G401.6 (cell line): ENCODE measurements at regions not wholly inside any gene's neighbourhood (a gene's known extent, or its start where the extent isn't known, plus 50 kb on each side); places are given as distances from the start of the nearest gene placed in this dataset.
"Not testable (repeated sequence)": the region's sequence is repeated elsewhere in the genome, so short reads cannot be mapped to it uniquely, and the experiment has no call there.

Source experiments
- FAIRE-seq: peaks from 2 replicates; lab custom pipeline; 2012; peaks lifted over from hg19 to GRCh38; lab: Jason Lieb, UNC

DNA sequence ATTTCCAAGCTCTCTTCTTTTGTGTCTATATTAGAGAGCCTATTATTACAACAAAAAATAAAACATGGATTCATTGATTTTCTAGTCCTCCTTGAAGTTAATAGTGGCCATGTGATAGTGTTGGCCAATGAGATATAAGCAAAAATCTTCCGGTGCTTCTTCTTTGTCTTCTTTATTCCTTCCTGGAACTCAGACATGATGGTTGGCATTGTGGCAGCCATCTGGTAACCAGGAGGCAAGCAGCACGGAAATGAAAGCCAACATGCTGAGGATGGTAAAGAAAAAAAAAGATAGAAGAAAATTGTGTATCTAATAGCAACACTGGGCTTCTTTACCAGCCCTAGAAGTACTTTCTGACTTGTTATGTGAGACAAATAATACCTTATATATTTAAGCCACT is 50.8 kb upstream of the SEL1L start:
- FAIRE-seq = no peak

DNA sequence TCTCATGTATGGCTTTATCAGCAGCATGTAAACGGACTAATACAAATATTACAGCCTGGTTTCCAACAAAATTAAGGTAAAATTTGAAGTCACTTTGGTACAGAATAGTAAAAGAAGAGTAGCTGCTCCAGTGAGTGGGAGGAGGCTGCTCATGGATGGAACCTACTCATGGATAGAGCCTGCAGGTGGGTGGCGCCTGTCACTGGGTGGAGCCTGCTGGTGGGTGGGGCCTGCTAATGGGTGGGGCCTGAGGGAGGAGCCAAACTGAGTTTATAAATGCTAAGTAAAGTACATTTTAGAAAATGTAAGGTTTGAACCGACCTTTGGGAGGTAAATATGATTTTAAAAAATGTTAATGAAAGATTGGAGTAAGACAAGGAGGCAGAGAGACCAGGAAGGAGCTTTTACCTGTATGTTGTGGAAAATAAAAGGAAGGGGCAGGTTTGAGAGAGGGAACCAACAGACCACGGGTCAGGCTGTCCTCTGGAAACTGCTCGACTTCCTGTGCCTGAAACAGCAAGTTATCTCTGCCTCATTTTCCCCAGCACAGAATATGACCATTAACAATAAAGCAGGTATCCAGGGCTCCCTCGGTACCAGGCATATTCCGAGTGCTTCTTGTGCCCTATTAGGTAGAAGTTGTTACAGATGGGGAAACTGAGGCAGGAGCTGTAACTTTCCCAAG is 55.9 kb upstream of the SEL1L start:
- FAIRE-seq = no peak

DNA sequence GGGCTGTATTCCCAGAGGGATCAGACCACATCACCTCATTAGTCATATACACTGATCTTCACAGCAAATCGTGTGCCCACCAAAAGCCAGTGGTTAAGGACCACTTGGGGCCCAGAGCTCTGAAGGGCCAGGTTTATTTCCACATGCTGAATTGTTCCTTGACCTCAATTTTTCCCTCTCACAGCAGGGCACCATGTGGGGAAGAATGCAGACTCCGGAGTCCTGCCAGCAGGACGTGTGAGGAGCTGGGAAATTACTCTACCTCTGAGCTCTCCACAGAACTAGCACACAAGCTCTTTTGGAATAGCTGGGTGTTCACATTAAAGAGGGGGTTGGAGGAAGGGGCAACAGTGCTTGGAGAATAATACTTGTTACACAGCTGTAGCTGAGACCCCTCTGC is 57.6 kb upstream of the SEL1L start:
- no peak for FAIRE-seq

GRCh38 chr14:81594012-81594411 is 60.4 kb upstream of the SEL1L start:
- no peak for FAIRE-seq

- no peak for FAIRE-seq
Measured at GRCh38 chr14:81605660-81606059, 72.0 kb upstream of the SEL1L start.

DNA sequence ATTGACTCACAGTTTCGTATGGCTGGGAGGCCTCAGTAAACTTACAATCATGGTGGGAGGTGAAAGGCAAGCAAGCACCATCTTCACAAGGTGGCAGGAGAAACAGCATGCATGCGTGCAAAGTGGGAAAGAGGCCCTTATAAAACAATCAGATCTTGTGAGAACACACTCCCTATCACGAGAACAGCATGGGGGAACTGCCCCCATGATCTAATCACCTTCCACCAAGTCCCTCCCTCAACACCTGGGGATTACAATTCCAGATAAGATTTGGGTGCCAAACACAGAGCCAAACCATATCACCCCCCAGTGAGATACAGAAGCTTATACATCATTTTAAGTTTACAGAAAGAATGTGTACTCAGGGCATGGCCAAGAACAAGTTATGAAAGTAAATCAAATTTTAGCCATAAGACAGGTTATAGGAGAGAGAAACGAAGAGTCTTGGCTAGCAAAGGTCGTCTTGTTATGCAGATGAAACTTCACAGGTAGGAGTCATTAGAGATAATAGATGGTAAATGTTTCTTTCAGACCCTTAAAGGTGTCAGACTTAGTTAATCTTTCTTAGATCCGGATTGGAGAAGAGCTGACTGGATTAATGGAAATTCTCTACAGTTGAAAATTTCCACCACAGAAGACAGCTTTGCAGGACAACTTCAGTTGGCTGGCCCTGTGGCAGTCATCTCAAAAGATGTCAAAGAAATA is 79.8 kb upstream of the SEL1L start:
- no peak for FAIRE-seq

- FAIRE-seq = not testable (repeated sequence)
Measured at GRCh38 chr14:81614302-81614701, 80.6 kb upstream of the SEL1L start.

DNA sequence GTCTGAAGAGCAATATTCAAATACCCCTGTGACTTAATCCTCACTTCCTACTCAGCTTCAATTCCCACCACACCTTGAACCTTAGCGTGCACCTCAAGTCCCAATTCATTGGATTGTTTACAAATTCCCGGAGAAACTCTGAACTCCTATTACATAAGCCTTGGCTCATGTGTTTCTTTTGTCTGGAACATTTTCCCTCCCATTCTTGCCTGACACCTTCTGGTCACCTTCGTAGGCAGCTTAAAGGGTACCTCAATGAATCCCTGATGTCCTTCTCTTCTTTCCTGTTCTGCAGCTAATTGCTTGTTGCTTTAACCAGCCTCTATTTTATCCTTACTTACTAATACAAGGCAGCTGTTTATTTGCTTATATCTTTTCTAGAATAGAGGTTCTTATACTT is 85.0 kb upstream of the SEL1L start:
- FAIRE-seq = no peak

DNA sequence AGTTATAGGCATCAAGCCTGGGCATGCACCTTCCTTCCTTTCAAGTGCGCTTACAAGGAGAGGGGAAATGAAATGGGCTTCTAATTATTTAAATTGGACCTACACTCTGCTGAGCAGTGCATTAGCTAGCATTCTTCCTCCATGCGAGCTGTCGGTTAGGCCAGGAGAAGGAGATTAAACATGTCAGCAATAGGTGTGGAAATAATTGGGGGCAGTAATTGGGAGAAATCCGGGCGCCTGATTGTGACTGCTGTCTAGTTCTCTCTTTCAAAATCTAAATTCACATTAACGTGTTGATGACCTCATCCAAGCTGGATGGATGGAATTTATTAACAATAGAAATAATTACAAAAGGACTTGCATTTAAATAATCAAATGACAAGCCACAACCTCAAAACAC is 86.2 kb upstream of the SEL1L start:
- FAIRE-seq = no peak

- FAIRE-seq = not testable (repeated sequence)
Measured at GRCh38 chr14:81623771-81624396, 90.2 kb upstream of the SEL1L start.

DNA sequence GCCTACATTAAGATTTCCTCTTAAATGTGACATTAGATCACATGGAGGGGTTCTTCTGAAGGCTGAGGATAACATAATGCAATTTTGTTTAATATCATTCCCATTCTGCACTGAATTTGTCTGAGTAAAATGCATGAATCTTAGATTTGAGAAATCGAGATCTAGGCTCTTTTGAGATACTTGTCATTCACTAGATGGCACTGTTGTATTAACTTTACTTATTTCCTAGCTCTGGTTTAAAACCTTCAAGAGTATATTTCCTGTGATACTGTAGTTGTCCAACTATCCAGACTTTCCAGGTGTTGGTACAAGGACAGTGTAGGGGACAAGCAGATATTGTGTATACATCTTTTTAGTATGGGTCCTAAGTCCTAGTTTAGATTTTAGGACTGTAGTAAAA is 91.7 kb upstream of the SEL1L start:
- no peak for FAIRE-seq

DNA sequence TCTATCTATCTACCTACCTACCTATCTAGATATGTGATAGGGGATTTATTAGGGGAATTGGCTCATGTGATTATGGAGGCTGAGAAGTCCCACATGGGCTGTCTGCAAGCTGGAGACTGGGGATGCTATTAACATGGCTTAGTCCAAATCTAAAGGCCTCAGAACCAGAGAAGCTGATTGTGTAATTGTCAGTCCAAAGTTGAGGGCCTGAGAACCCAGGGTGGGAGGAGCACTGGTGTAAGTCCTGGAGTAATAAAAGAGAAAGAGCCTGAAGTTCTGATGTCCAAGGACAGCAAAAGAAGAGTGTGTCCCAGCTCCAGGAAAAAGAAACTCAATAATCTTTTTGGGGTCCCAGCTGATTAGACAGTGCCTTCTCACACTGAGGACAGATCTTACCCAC is 98.5 kb upstream of the SEL1L start:
- FAIRE-seq = no peak

- no peak for FAIRE-seq
Measured at GRCh38 chr14:81633496-81633895, 99.8 kb upstream of the SEL1L start.

- no peak for FAIRE-seq
Measured at GRCh38 chr14:81637639-81638038, 104.0 kb upstream of the SEL1L start.

DNA sequence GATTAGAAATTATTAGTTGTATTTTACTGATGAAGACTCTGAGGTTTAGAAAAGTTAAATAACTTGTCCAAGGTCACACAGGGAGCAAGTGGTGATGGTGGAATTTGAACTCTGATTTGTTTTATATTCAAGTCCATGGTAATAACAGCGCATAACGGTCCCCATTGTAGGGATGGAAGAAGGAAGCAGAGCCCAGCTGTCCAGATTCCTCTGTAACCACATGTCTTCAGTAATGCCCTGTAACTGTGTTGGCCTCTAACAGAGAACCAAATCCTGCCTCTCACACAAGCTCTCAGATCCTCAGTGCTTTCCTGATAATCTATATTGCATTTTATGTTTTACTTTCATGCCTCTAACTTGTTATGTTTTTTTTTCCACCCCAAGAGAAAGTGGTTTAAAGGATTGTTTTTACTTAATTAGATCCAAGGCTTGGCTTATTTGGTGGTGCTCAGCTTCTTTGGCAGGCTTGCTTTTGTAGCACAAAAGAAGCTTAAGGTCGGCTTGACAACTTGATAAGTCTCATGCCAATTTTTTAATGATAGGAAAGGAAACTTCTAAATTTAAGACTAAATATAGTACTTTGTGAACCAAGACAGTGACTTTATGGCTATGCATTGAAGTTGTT is 105.1 kb upstream of the SEL1L start:
- FAIRE-seq = no peak

- FAIRE-seq = no peak
Measured at GRCh38 chr14:81653626-81654025, 120.0 kb upstream of the SEL1L start.

- no peak for FAIRE-seq
Measured at GRCh38 chr14:81655423-81656314, 122.0 kb upstream of the SEL1L start.

DNA sequence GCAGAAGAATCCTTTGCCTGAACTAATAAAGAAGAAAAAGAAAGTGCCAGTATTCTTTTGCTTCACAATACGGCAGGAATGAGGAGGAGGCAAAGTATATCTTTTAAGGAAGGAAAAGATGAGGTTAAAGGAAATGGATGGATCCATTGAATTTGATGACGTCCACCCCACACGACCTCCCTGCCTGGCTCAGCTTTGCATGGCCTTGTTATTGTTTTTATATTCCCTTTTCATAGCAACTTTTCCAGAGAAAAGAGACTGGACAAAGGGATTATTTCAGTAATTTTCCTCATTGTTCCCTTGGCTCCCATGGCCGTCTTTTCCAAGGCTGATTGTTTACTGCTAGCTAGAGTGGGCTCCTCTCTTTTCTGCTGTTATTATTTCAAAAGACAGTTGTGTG is 123.2 kb upstream of the SEL1L start:
- no peak for FAIRE-seq

DNA sequence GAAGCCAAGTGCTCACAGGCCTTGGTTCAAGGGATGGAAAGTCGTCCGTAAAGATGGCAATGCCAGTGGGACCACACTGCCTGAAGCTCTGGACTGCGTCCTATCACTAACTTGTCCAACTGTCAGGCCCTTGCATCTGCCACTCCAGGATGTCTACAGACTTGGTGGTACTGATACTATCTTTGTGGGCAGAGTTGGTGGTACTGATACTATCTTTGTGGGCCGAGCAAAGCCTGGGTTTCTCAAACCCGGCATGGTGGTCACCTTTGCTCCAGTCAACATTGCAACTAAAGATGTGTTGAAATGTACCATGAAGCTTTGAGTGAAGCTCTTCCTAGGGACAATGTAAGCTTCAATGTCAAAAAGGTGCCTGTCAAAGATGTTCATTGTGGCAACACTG is 128.4 kb upstream of the SEL1L start:
- FAIRE-seq = no peak

DNA sequence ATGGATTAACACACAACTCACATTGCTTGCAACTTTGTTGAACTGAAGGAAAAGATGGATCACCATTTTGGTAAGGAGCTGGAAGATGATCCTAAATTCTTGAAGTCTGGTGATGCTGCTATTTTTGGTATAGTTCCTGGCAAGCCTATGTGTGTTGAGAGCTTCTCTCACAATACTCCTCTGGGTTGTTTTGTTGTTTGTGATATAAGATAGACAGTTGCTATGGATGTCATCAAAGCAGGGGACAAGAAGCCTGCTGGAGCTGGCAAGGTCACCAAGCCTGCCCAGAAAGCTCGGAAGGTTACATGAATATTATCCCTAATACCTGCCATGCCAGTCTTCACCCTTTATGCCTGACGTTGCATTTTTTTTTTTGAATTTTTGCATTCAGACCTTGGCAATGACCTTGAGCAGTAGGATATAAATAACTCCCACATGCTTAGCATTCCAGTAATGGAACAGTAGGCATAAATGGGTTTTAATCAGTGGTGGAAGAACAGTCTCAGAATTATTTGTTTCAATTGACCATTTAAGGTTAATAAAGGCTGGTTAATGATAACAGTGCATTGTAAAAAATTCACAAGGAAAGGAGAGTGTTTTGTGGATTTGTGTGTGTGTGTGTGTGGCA is 129.0 kb upstream of the SEL1L start:
- no peak for FAIRE-seq

GRCh38 chr14:81668626-81669274 is 135.1 kb upstream of the SEL1L start:
- no peak for FAIRE-seq
